GM12872 (cell line): ENCODE measurements at regions not wholly inside any gene's neighbourhood (a gene's known extent, or its start where the extent isn't known, plus 50 kb on each side); places are given as distances from the start of the nearest gene placed in this dataset.

Source experiments
- CTCF ChIP-seq: IDR thresholded peaks from 3 replicates; pipeline ENCODE4 v1.5.1; 2011; ENCODE audit warnings: low read depth, mild to moderate bottlenecking, low read length, moderate library complexity; ENCODE audit not compliant: insufficient read depth

- TF ChIP-seq CTCF = no peak
Measured at GRCh38 chr3:193885832-193886231, 250.1 kb upstream of the HES1 start.

- TF ChIP-seq CTCF = no peak
Measured at GRCh38 chr3:193890016-193890897, 245.7 kb upstream of the HES1 start.

GRCh38 chr3:193894121-193894863 lies 241.7 kb upstream of the HES1 start:
- no peak for TF ChIP-seq CTCF

- TF ChIP-seq CTCF = no peak
Measured at GRCh38 chr3:193895409-193895808, 240.5 kb upstream of the HES1 start.

GRCh38 chr3:193896419-193896818 lies 239.5 kb upstream of the HES1 start:
- no peak for TF ChIP-seq CTCF

GRCh38 chr3:193897288-193897687 lies 238.7 kb upstream of the HES1 start:
- TF ChIP-seq CTCF = no peak

- TF ChIP-seq CTCF = no peak
Measured at GRCh38 chr3:193897731-193898180, 238.2 kb upstream of the HES1 start.
